Fibroblast of skin of back (primary cell): ENCODE measurements at regions not wholly inside any gene's neighbourhood (a gene's known extent, or its start where the extent isn't known, plus 50 kb on each side); places are given as distances from the start of the nearest gene placed in this dataset.
A peak's percentile ranks its signal among the peaks of the same experiment; 100 is the strongest.

ENCODE experiments used
- DNase-seq: peaks from one replicate; pipeline ENCODE4 v3.0.0-alpha.2; 2013

GRCh38 chr4:31983246-31983645 lies 1263.1 kb downstream of the PCDH7 start:
- DNase-seq = no peak

GRCh38 chr4:31983677-31984076 lies 1263.5 kb downstream of the PCDH7 start:
- no peak for DNase-seq

GRCh38 chr4:31984872-31985271 lies 1264.7 kb downstream of the PCDH7 start:
- no peak for DNase-seq

- DNase-seq = no peak
These were observed 1276.1 kb downstream of the PCDH7 start for GRCh38 chr4:31995943-31996901.

GRCh38 chr4:31998807-31999206 lies 1278.6 kb downstream of the PCDH7 start:
- no peak for DNase-seq

- DNase-seq = no peak
These were observed 1279.7 kb downstream of the PCDH7 start for GRCh38 chr4:31999848-32000247.

- no peak for DNase-seq
These were observed 1280.8 kb downstream of the PCDH7 start for GRCh38 chr4:32000846-32001488.

GRCh38 chr4:32002037-32002747 lies 1282.0 kb downstream of the PCDH7 start:
- no peak for DNase-seq

- DNase-seq = no peak
These were observed 1283.4 kb downstream of the PCDH7 start for GRCh38 chr4:32003548-32003947.

- DNase-seq = peak; percentile 21
These were observed 1290.1 kb downstream of the PCDH7 start for GRCh38 chr4:32010221-32010620.

- peak; percentile 21 for DNase-seq
These were observed 1301.9 kb downstream of the PCDH7 start for GRCh38 chr4:32022071-32022470.

- DNase-seq = peak; percentile 80
These were observed 1305.8 kb downstream of the PCDH7 start for GRCh38 chr4:32025851-32026459.

GRCh38 chr4:32030406-32030805 lies 1310.2 kb downstream of the PCDH7 start:
- DNase-seq = no peak

GRCh38 chr4:32031026-32031425 lies 1310.9 kb downstream of the PCDH7 start:
- no peak for DNase-seq

- no peak for DNase-seq
These were observed 1312.0 kb downstream of the PCDH7 start for GRCh38 chr4:32032136-32032672.

GRCh38 chr4:32037399-32037798 lies 1317.2 kb downstream of the PCDH7 start:
- no peak for DNase-seq

GRCh38 chr4:32042486-32043247 lies 1322.5 kb downstream of the PCDH7 start:
- no peak for DNase-seq

GRCh38 chr4:32043248-32043633 lies 1323.1 kb downstream of the PCDH7 start:
- no peak for DNase-seq

GRCh38 chr4:32061916-32062315 lies 1341.7 kb downstream of the PCDH7 start:
- DNase-seq = peak; percentile 26

GRCh38 chr4:32073542-32073941 lies 1353.4 kb downstream of the PCDH7 start:
- no peak for DNase-seq

GRCh38 chr4:32087211-32087610 lies 1367.0 kb downstream of the PCDH7 start:
- no peak for DNase-seq

GRCh38 chr4:32094987-32095386 lies 1374.8 kb downstream of the PCDH7 start:
- no peak for DNase-seq
